T-helper 2 cell treated with Interferon-gamma antibody and Interleukin-4, amounts not matched to agents 5 μg/mL and 100 μg/mL, for 36 hours (primary cell): ENCODE measurements at regions not wholly inside any gene's neighbourhood (a gene's known extent, or its start where the extent isn't known, plus 50 kb on each side); places are given as distances from the start of the nearest gene placed in this dataset.

Experiments
- DNase-seq: peaks from one replicate; pipeline ENCODE4 v3.0.0; 2021; ENCODE audit warnings: low spot score
- H3K27ac Mint-ChIP-seq: one replicate; pipeline ENCODE4 v1.8.0; 2021; ENCODE audit warnings: mild to moderate bottlenecking, mixed read lengths
- H3K27me3 Mint-ChIP-seq: one replicate; pipeline ENCODE4 v1.8.0; 2021; ENCODE audit warnings: low read depth, mixed read lengths
- H3K36me3 Mint-ChIP-seq: one replicate; pipeline ENCODE4 v1.8.0; 2021; ENCODE audit warnings: low read depth, mixed read lengths
- H3K4me1 Mint-ChIP-seq: one replicate; pipeline ENCODE4 v1.8.0; 2021; ENCODE audit warnings: low read depth, mixed read lengths
- H3K4me3 Mint-ChIP-seq: one replicate; pipeline ENCODE4 v1.8.0; 2022; ENCODE audit warnings: mild to moderate bottlenecking, moderate library complexity, mixed read lengths
- H3K9me3 Mint-ChIP-seq: one replicate; pipeline ENCODE4 v1.8.0; 2021; ENCODE audit warnings: mixed read lengths

GRCh38 chr4:173835903-173836302, 305.9 kb upstream of the HAND2 start:
- Mint-ChIP-seq H3K36me3 (no peaks in the 10 kb centered on the region), H3K4me3 (no peak overlapping the region), H3K9me3 (no peaks in the 10 kb centered on the region), H3K4me1 (no peaks in the 10 kb centered on the region), H3K27me3 (no peaks in the 10 kb centered on the region), H3K27ac (no peak overlapping the region)
- DNase-seq = no peak

- Mint-ChIP-seq H3K4me3 (no peak overlapping the region), H3K4me1 (no peaks in the 10 kb centered on the region), H3K36me3 (no peaks in the 10 kb centered on the region), H3K27me3 (no peaks in the 10 kb centered on the region), H3K27ac (no peak overlapping the region), H3K9me3 (no peaks in the 10 kb centered on the region)
- no peak for DNase-seq
Measured at GRCh38 chr4:173834151-173834550, 304.1 kb upstream of the HAND2 start.

DNA sequence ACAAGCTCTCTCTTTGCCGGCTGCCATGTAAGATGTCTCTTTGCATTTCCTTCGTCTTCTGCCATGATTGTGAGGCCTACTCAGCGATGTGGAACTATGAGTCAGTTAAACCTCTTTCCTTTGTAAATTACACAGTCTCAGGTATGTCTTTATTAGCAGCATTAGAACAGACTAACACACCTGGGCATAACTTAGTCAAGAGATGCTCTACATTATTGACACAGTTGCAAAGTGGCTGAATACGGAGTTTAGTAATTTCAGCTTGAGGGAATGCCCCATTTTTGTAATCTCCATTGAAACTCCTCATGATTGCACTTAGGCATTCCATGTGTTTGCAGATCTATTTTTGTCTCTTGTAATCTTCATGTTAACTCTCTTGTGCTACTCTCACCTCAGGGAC, 299.5 kb upstream of the HAND2 start:
- no peak overlapping the region for H3K4me3 Mint-ChIP-seq
- H3K4me1 Mint-ChIP-seq = no peaks in the 10 kb centered on the region
- no peak overlapping the region for H3K27ac Mint-ChIP-seq
- H3K9me3 Mint-ChIP-seq = no peaks in the 10 kb centered on the region
- no peaks in the 10 kb centered on the region for H3K27me3 Mint-ChIP-seq
- no peak for DNase-seq
- H3K36me3 Mint-ChIP-seq = no peaks in the 10 kb centered on the region

GRCh38 chr4:173827707-173828106, 297.7 kb upstream of the HAND2 start:
- H3K9me3 Mint-ChIP-seq = no peaks in the 10 kb centered on the region
- H3K4me3 Mint-ChIP-seq = no peak overlapping the region
- no peaks in the 10 kb centered on the region for H3K27me3 Mint-ChIP-seq
- no peak for DNase-seq
- no peaks in the 10 kb centered on the region for H3K36me3 Mint-ChIP-seq
- H3K4me1 Mint-ChIP-seq = no peaks in the 10 kb centered on the region
- H3K27ac Mint-ChIP-seq = no peak overlapping the region

DNA sequence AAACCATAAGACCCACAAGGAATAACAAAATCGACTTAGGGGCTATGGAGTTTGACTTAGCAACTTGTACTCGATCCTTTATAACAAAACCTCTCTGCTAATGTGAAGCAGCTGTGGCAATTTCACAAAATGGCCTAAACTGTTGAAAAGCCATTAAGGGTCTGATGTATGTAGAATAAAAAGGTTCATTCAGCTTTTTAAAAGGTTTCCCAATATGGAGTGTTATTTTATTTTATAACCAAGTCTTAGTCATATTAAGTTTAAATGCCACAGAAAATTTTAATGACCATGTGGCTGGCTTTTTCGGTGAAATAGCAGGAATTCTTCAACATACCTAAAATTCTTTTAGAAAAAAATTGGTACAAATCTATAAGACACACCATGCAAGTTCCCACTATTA, 291.8 kb upstream of the HAND2 start:
- Mint-ChIP-seq H3K27me3 (no peaks in the 10 kb centered on the region), H3K9me3 (no peaks in the 10 kb centered on the region), H3K36me3 (no peaks in the 10 kb centered on the region), H3K4me3 (no peak overlapping the region), H3K4me1 (no peaks in the 10 kb centered on the region), H3K27ac (no peak overlapping the region)
- no peak for DNase-seq

GRCh38 chr4:173821036-173821435, 291.0 kb upstream of the HAND2 start:
- no peaks in the 10 kb centered on the region for H3K9me3 Mint-ChIP-seq
- H3K27ac Mint-ChIP-seq = no peak overlapping the region
- no peak for DNase-seq
- no peak overlapping the region for H3K4me3 Mint-ChIP-seq
- no peaks in the 10 kb centered on the region for H3K4me1 Mint-ChIP-seq
- H3K27me3 Mint-ChIP-seq = no peaks in the 10 kb centered on the region
- no peaks in the 10 kb centered on the region for H3K36me3 Mint-ChIP-seq

GRCh38 chr4:173807347-173807746, 277.3 kb upstream of the HAND2 start:
- H3K36me3 Mint-ChIP-seq = no peaks in the 10 kb centered on the region
- no peak overlapping the region for H3K27ac Mint-ChIP-seq
- no peak for DNase-seq
- no peaks in the 10 kb centered on the region for H3K4me1 Mint-ChIP-seq
- no peaks in the 10 kb centered on the region for H3K9me3 Mint-ChIP-seq
- no peak overlapping the region for H3K4me3 Mint-ChIP-seq
- H3K27me3 Mint-ChIP-seq = no peaks in the 10 kb centered on the region

DNA sequence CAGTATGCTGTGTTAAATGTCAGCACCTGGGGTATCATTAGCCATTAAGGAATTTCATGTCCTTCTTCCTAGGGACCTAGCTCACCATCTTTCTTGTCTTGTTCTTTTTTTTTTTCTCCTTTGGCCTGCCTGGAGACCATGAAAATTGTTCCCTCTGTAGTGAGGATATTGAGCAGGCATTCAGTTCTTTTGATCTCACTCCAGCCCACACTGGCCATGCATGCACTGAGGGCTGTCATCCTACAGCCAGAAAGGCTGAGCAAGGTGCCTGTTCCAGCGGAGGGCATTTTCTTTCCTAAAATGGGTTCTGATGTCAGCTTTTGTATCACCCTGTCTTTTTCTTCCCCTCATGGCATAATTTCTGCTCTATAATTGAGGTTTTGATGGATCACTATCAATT, 275.9 kb upstream of the HAND2 start:
- Mint-ChIP-seq H3K27ac (no peak overlapping the region), H3K4me1 (no peaks in the 10 kb centered on the region), H3K4me3 (no peak overlapping the region), H3K27me3 (no peaks in the 10 kb centered on the region), H3K9me3 (no peaks in the 10 kb centered on the region), H3K36me3 (no peaks in the 10 kb centered on the region)
- DNase-seq = no peak

GRCh38 chr4:173802662-173803022, 272.6 kb upstream of the HAND2 start:
- DNase-seq = no peak
- Mint-ChIP-seq H3K4me1 (no peaks in the 10 kb centered on the region), H3K9me3 (no peaks in the 10 kb centered on the region), H3K36me3 (no peaks in the 10 kb centered on the region), H3K4me3 (no peak overlapping the region), H3K27me3 (no peaks in the 10 kb centered on the region), H3K27ac (no peak overlapping the region)

GRCh38 chr4:173801876-173802661, 272.0 kb upstream of the HAND2 start:
- Mint-ChIP-seq H3K4me3 (no peak overlapping the region), H3K9me3 (no peaks in the 10 kb centered on the region), H3K27me3 (no peaks in the 10 kb centered on the region), H3K36me3 (no peaks in the 10 kb centered on the region), H3K4me1 (no peaks in the 10 kb centered on the region), H3K27ac (no peak overlapping the region)
- no peak for DNase-seq

GRCh38 chr4:173801361-173801760, 271.3 kb upstream of the HAND2 start:
- Mint-ChIP-seq H3K27ac (no peak overlapping the region), H3K9me3 (no peaks in the 10 kb centered on the region), H3K4me3 (no peak overlapping the region), H3K27me3 (no peaks in the 10 kb centered on the region), H3K36me3 (no peaks in the 10 kb centered on the region), H3K4me1 (no peaks in the 10 kb centered on the region)
- no peak for DNase-seq

DNA sequence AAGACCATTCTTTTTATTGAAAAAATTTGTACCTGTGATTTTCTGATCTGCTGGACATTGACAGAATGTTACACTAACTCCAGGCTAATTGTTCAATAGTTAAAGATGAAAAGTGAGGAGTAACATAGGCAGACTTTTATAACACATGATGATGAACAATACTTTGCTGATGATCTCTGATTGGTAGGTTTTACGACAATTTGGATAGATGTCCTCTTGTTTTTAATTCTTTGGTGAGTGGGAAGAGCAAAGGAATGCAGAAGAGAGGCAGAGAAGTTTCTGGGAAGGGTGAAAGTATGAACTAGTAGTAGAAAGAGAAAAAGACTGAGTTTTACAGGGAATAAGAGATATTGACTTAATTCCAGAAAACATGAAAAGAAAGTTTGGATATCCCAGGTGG, 267.3 kb upstream of the HAND2 start:
- no peaks in the 10 kb centered on the region for H3K36me3 Mint-ChIP-seq
- no peak overlapping the region for H3K4me3 Mint-ChIP-seq
- no peaks in the 10 kb centered on the region for H3K27me3 Mint-ChIP-seq
- no peaks in the 10 kb centered on the region for H3K9me3 Mint-ChIP-seq
- H3K4me1 Mint-ChIP-seq = no peaks in the 10 kb centered on the region
- no peak overlapping the region for H3K27ac Mint-ChIP-seq
- DNase-seq = no peak

DNA sequence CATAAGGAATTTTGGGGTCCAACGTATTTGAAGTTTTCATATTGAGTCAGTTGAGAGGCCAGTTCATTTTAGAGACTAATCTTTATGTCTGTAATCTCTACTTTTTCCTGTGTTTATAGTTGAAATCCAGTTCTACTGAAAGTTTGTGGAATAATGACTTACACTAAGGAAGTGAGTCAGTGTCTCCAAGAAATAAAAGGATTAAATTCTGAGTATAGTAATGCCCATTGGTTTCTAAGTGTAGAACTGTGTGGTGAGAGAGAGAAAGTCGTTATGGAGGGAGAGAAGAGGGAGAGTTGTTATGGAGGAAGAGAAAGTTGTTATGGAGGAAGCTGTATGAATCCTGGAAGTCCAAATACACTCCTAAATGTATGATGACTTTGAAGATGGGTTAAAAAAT, 264.6 kb upstream of the HAND2 start:
- Mint-ChIP-seq H3K27ac (no peak overlapping the region), H3K9me3 (no peaks in the 10 kb centered on the region), H3K27me3 (no peaks in the 10 kb centered on the region), H3K4me1 (no peaks in the 10 kb centered on the region), H3K36me3 (no peaks in the 10 kb centered on the region), H3K4me3 (no peak overlapping the region)
- no peak for DNase-seq

DNA sequence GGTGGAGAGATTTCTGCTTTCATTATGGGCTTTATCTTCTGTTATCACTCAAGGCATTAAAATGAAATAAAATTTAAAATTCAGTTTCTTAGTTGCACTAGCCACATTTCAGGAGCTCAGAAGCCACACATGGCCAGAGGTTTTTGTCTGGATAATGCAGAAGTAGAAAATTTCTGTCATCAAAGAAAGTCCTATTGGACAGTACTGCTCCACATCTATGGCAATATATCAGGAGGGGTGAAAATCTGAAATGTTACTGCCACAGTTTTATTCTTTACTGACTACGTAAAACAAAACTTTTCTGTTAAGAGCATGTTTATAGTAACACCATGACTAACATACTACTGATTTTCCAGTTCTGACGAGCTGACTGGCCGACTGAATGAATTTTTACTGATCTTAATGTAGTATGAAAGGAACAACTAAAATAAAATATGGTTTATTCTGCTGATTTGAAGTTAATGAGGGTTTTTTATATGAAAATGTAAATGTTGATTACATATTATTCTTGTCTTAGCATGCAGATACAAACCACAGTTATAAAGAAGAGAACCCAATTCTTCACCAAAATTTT, 264.0 kb upstream of the HAND2 start:
- no peak for DNase-seq
- Mint-ChIP-seq H3K9me3 (no peaks in the 10 kb centered on the region), H3K4me1 (no peaks in the 10 kb centered on the region), H3K27ac (no peak overlapping the region), H3K36me3 (no peaks in the 10 kb centered on the region), H3K4me3 (no peak overlapping the region), H3K27me3 (no peaks in the 10 kb centered on the region)

GRCh38 chr4:173782660-173783059, 252.6 kb upstream of the HAND2 start:
- Mint-ChIP-seq H3K36me3 (no peaks in the 10 kb centered on the region), H3K4me1 (no peaks in the 10 kb centered on the region), H3K9me3 (peaks cover 5% of the 10 kb centered on the region), H3K4me3 (no peak overlapping the region), H3K27ac (no peak overlapping the region), H3K27me3 (no peaks in the 10 kb centered on the region)
- no peak for DNase-seq
